HL-60 (cell line): ENCODE measurements at regions not wholly inside any gene's neighbourhood (a gene's known extent, or its start where the extent isn't known, plus 50 kb on each side); places are given as distances from the start of the nearest gene placed in this dataset.

Source experiments
- CTCF ChIP-seq: IDR thresholded peaks from one replicate; pipeline ENCODE4 v1.5.1; 2011; ENCODE audit warnings: low read length, control low read depth, inconsistent platforms; ENCODE audit not compliant: insufficient read depth
- GABPA ChIP-seq: IDR thresholded peaks from 2 replicates; pipeline ENCODE4 v1.6.1; 2012; ENCODE audit warnings: low read depth
- POLR2AphosphoS5 ChIP-seq: IDR thresholded peaks from 2 replicates; pipeline ENCODE4 v1.6.1; 2012; ENCODE audit warnings: low read depth
- REST ChIP-seq: IDR thresholded peaks from 2 replicates; pipeline ENCODE4 v1.6.1; 2012; ENCODE audit warnings: low read depth; ENCODE audit not compliant: insufficient replicate concordance

DNA sequence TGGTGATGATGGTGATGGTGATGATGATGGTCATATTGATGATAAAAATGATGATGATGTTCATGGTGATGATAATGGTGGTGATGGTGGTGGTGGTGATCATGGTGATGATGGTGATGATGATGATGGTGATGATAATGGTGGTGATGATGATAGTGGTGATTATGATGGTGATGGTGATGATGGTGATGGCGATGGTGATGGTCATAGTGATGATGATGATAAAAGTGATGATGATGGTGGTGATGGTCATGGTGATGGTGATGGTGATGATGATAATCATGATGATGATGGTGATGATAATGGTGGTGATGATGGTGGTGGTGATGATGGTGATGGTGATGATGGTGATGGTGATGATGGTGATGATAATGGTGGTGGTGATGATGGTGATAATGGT lies 478.7 kb downstream of the TYW1 start:
- TF ChIP-seq CTCF = no peak
- TF ChIP-seq POLR2AphosphoS5 = no peak
- TF ChIP-seq REST = no peak
- TF ChIP-seq GABPA = no peak
